ENCODE measurements at regions not wholly inside any gene's neighbourhood (a gene's known extent, or its start where the extent isn't known, plus 50 kb on each side); places are given as distances from the start of the nearest gene placed in this dataset.

GRCh38 chr13:104296286-104296685 is 1230.1 kb upstream of the SLC10A2 start:
- TF ChIP-seq EZH2 (IDR thresholded peaks at IDR 0.05) (no peak), ELF1 (IDR thresholded peaks at IDR 0.05; ENCODE audit: borderline replicate concordance, low read depth) (no peak), ATF3 (IDR thresholded peaks at IDR 0.05) (no peak)
- CTCF ChIA-PET, result no interaction called here
- POLR2A ChIA-PET, result no interaction called here
- ATAC-seq (no peak), DNase-seq (ENCODE audit: low read depth, low spot score) (no peak)
- BruUV-seq (replicated peaks), result no TSS peak
- intact Hi-C loops (cut with micrococcal nuclease), result no loop called here
- RAD21 ChIA-PET (ENCODE audit: low non-redundant PET in 1 of 2, low total read pairs in 2 of 2, uncharacterized antibody in 2 of 2, unreplicated experiment in 2 of 2), result no interaction called here
- Histone ChIP-seq H3K27me3 (ENCODE audit: insufficient read depth, low read length) (no peaks in the 10 kb centered on the region), H3K9ac (ENCODE audit: low read length) (no peak overlapping the region), H3K9me3 (ENCODE audit: control insufficient read depth in 1 of 2, insufficient read depth in 1 of 2, low read depth in 1 of 2, low read length in 2 of 2) (no peaks in the 10 kb centered on the region), H4K20me1 (ENCODE audit: insufficient read depth) (no peaks in the 10 kb centered on the region), H3K4me2 (ENCODE audit: low read length) (no peak overlapping the region), H3K4me3 (replicated peaks in 1 of 2; ENCODE audit: low read depth in 1 of 2, low read length in 2 of 2) (no peak overlapping the region), H3K9me2 (ENCODE audit: insufficient read depth) (no peaks in the 10 kb centered on the region), H2AFZ (ENCODE audit: low read depth, low read length, poor library complexity, severe bottlenecking) (no peak overlapping the region), H3K79me2 (ENCODE audit: insufficient read depth, low read length) (no peaks in the 10 kb centered on the region), H3K4me1 (ENCODE audit: control insufficient read depth in 1 of 2, insufficient read depth in 2 of 2, low read length in 2 of 2) (no peaks in the 10 kb centered on the region), H3K36me3 (ENCODE audit: control insufficient read depth in 1 of 2, insufficient read depth in 2 of 2, low read length in 2 of 2) (no peaks in the 10 kb centered on the region), H3K27ac (ENCODE audit: low read depth, low read length) (no peak overlapping the region)

- no peaks in the 10 kb centered on the region for H3K79me2 ChIP-seq (ENCODE audit: insufficient read depth, low read length)
- H3K4me2 ChIP-seq (ENCODE audit: low read length), result no peak overlapping the region
- H3K4me3 ChIP-seq (replicated peaks in 1 of 2; ENCODE audit: low read depth in 1 of 2, low read length in 2 of 2), result no peak overlapping the region
- ChIA-PET RAD21 (ENCODE audit: low non-redundant PET in 1 of 2, low total read pairs in 2 of 2, uncharacterized antibody in 2 of 2, unreplicated experiment in 2 of 2) (no interaction called here), POLR2A (no interaction called here), CTCF (no interaction called here)
- no peaks in the 10 kb centered on the region for H3K36me3 ChIP-seq (ENCODE audit: control insufficient read depth in 1 of 2, insufficient read depth in 2 of 2, low read length in 2 of 2)
- no peaks in the 10 kb centered on the region for H3K4me1 ChIP-seq (ENCODE audit: control insufficient read depth in 1 of 2, insufficient read depth in 2 of 2, low read length in 2 of 2)
- ATAC-seq, result no peak
- H3K9ac ChIP-seq (ENCODE audit: low read length), result no peak overlapping the region
- no peaks in the 10 kb centered on the region for H4K20me1 ChIP-seq (ENCODE audit: insufficient read depth)
- DNase-seq (ENCODE audit: low read depth, low spot score), result no peak
- intact Hi-C loops (cut with micrococcal nuclease), result no loop called here
- H2AFZ ChIP-seq (ENCODE audit: low read depth, low read length, poor library complexity, severe bottlenecking), result no peak overlapping the region
- no TSS peak for BruUV-seq (replicated peaks)
- TF ChIP-seq FOSL1 (IDR thresholded peaks at IDR 0.05; ENCODE audit: low read depth), result no peak
- no peak for TF ChIP-seq CBX3 (IDR thresholded peaks at IDR 0.05; ENCODE audit: low read depth)
- no peak for TF ChIP-seq POLR2AphosphoS5 (IDR thresholded peaks at IDR 0.05; ENCODE audit: low read depth, low read length)
- TF ChIP-seq CEBPB (IDR thresholded peaks at IDR 0.05; ENCODE audit: low read depth), result no peak
- no peak for TF ChIP-seq ELF1 (IDR thresholded peaks at IDR 0.05; ENCODE audit: borderline replicate concordance, low read depth)
- TF ChIP-seq YY1 (IDR thresholded peaks at IDR 0.05; ENCODE audit: extremely low read depth, insufficient replicate concordance, low read depth, low read length), result no peak
- TF ChIP-seq ZNF274 (IDR thresholded peaks at IDR 0.05; ENCODE audit: low read depth, low read length), result no peak
- no peak for TF ChIP-seq EZH2phosphoT487 (IDR thresholded peaks at IDR 0.05; ENCODE audit: borderline replicate concordance)
- H3K9me2 ChIP-seq (ENCODE audit: insufficient read depth), result no peaks in the 10 kb centered on the region
- no peaks in the 10 kb centered on the region for H3K9me3 ChIP-seq (ENCODE audit: control insufficient read depth in 1 of 2, insufficient read depth in 1 of 2, low read depth in 1 of 2, low read length in 2 of 2)
- H3K27ac ChIP-seq (ENCODE audit: low read depth, low read length), result no peak overlapping the region
- no peaks in the 10 kb centered on the region for H3K27me3 ChIP-seq (ENCODE audit: insufficient read depth, low read length)
These were observed 1229.3 kb upstream of the SLC10A2 start for GRCh38 chr13:104295537-104295936.

Data from HCT116 (cell line).